Lower leg skin (tissue), 3 donors: ENCODE measurements at regions not wholly inside any gene's neighbourhood (a gene's known extent, or its start where the extent isn't known, plus 50 kb on each side); places are given as distances from the start of the nearest gene placed in this dataset.

ENCODE experiments used
- POLR2A ChIP-seq, 2 donors: fragments of 450-650 bp; IDR thresholded peaks; one replicate each; pipeline ENCODE4 v1.6.1; 2016 to 2017; ENCODE audit warnings: antibody characterized with exemption in 2 of 2, mild to moderate bottlenecking in 1 of 2, moderate library complexity in 1 of 2
- TF ChIP-seq, protein P1 (sequence below), 3 donors: fragments of 450-650 bp; IDR thresholded peaks; one replicate each; pipeline ENCODE4 v1.5.1; 2016; ENCODE audit warnings: antibody characterized with exemption in 3 of 3, mild to moderate bottlenecking in 3 of 3, moderate library complexity in 2 of 3

GRCh38 chr1:81703756-81704463 is 96.8 kb upstream of the ADGRL2 start:
- TF ChIP-seq, protein P1, sequence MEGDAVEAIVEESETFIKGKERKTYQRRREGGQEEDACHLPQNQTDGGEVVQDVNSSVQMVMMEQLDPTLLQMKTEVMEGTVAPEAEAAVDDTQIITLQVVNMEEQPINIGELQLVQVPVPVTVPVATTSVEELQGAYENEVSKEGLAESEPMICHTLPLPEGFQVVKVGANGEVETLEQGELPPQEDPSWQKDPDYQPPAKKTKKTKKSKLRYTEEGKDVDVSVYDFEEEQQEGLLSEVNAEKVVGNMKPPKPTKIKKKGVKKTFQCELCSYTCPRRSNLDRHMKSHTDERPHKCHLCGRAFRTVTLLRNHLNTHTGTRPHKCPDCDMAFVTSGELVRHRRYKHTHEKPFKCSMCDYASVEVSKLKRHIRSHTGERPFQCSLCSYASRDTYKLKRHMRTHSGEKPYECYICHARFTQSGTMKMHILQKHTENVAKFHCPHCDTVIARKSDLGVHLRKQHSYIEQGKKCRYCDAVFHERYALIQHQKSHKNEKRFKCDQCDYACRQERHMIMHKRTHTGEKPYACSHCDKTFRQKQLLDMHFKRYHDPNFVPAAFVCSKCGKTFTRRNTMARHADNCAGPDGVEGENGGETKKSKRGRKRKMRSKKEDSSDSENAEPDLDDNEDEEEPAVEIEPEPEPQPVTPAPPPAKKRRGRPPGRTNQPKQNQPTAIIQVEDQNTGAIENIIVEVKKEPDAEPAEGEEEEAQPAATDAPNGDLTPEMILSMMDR (IDR thresholded peaks at IDR 0.05) = no peak
- no peak for TF ChIP-seq POLR2A (IDR thresholded peaks at IDR 0.05)
